GM18502 (cell line): ENCODE measurements at regions not wholly inside any gene's neighbourhood (a gene's known extent, or its start where the extent isn't known, plus 50 kb on each side); places are given as distances from the start of the nearest gene placed in this dataset.

ENCODE experiments used
- ATAC-seq: cut with Tn5 transposase; IDR thresholded peaks from one replicate; pipeline ENCODE4 v1.9.1; 2021; ENCODE audit warnings: mild to moderate bottlenecking; ENCODE audit not compliant: unreplicated experiment, poor library complexity

DNA sequence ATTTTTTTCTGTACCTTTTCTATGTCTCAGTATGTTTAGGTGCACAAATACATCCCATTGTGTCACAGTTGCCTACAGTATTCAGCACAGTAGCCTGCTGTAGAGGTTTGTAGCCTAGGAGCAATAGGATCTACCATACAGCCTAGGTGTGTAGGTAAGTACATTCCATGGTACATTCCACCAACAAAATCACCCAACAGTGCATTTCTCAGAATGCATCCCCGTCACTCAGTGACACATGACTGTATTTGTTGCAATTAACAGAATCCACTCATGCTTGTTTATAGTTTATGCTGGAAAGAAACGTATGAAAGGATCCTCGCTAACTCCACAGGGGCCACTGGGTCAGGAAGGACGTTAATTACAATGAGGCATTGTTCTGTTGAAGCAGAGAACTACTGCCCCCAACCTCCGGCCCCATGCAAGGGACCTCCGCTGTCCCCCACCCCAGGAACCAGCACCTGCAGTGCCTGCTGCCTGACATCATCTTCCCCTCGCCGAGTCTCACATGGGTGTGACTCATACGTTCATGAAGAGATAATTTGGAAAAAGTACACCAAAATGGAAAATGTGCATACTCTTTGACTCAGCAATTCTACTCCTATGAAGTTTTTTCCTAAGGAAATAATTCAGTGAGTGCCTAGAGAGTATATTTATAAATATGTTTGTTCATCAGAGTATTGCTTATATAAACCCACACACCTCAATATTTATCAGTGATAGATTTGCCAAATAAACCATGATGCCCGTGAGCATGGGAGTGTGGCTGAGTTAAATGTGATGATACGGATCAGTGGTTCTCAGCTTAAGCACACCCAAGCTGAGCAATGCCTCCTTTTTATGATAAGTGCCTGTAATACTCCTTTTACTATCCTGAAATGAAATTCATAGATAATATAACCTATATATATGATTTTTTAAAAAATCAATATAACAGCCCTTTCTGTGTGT is 156.4 kb upstream of the ECI2 start:
- no peak for ATAC-seq

DNA sequence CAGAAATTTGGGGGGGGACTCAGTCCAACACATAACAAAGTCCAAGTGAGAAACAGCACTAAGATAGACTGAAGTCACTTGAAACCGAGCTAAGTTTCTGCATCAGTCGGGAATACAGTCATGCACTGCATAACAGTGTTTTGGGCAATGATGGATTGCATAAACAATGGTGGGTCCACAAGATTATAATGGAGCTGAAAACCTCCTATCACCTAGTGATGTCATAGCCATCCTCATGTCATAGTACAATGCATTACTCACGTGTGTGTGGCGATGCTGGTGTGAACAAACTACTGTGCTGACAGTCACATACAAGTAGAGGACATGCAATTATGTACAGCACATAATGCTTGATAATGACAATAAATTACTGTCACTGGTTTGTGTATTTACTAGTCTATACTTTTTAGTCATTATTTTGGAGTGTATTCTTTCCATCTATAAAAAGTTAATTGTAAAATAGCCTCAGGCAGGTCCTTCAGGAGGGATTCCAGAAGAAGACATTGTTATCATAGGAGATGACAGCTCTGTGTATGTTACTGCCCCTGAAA is 154.5 kb upstream of the ECI2 start:
- no peak for ATAC-seq

DNA sequence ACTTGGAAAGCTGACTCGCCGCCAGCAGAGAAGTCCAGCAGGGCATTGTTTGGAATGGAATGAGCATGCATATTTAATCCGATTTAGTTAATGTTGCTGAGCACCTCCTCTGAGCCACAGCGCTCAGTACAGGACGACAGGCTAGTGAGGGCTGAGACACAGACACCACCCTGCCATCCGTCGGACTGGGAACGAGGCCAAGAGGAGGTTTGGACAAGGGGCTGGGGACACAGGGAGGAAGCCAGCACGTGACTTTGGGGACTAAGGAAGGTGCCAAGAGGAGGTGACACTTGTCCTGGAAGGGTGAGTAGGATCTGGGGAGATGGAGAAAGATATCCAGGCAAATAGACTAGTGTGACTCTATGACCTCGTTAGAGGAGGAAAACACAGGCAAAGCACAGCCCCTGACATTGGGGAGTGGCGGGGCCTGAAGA is 152.5 kb upstream of the ECI2 start:
- ATAC-seq, result no peak

DNA sequence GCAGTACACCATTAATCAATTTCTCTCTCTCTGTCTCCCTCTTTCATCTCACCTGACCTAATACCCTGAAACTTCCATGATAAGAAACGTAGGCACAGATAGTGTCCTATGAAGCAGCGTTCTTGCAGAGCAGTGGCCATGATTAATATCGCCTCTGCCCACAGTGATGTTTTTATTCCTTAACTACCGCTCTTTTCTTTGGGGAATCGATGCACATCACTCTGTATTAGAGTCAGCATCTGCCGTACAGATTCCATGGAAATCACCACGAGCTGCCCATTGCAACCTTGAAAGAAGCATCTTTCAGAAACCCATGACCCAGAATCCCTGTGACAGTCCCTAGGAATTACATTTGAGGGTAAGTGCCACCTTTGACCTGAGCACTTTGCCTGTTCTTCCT is 152.0 kb upstream of the ECI2 start:
- ATAC-seq, result no peak

DNA sequence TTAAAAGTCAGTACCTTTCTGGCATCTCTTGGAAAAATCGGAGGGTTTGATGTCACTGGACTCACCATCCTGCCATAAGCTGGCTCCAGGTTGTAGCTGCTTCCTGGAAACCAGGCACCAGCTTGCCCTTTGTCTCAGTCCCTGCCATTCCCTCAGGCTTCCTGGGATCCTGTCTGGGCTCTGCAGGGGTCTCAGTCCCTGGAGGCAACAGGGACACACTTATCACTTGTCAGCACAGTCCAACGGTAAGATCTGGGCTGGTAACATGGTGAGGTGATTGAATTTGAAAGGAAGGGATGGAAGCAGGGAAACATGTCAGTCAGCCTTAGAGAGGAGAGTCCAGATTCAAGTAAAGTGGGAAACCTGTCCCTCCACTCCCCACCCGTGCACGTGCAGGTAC is 147.6 kb upstream of the ECI2 start:
- ATAC-seq, result no peak

DNA sequence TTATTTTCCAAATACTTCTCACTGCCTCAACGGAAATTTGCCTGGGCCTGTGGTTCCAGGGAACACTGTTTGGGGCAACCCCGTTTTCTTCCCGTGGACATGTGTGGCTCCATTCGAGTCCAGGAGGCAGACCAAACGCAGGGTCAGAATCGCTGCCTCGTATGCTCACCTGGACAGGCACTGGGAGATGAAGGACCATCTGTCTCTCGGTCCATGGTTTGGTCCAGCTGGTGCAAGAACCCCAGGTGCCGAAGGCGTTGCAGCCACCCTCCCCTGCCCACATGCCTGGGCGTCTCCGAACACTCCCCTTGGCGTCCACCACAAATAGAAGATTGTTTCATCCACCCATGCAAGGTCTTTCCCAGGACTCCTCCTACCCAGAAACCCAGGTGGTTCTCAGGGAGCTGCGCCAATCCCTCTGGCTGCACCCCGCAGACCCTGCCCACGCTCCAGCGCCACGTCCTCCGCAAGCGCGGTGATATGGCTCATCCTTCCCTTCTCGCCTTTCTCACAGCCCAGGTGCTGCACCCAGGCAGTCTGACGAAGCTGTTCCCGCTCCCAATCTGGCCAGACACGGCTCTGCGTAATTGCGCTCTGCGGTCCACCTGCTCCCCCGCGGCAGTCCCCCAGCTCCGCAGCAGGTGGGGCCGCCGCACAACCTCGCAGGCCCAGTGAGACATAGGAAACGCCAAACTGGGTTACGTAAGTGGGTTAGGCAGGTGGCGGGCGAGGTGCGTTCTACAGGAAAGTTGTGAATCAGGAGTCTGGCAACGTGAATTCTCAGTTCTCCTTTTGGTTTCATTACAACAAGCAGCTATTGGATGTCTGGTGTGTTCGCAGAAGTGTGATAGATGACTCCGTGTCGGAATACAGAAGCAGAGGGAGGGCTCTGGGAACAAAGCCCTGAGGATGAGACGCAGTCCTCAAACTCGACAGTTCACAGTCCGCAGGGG is 146.2 kb upstream of the ECI2 start:
- peak; percentile 92 for ATAC-seq

DNA sequence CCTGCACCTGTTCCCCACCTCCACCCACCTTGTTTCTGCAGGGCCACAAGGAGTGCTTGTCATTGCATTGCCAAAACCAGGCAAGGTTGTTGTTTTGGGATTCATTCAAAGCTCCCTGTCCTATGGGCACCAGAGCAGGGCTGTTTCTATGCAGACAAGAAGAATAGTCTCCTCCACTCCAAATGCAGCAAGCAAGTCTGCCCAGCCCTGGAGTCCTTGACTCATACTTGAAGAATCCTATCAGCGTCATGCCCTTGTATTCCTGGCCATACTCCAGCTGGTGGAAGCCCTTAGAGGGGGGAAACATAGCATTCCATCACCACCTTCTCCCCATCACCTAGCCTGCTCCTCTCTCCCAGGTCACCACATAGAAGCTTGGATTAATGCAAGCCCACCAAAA is 145.3 kb upstream of the ECI2 start:
- ATAC-seq, result no peak

DNA sequence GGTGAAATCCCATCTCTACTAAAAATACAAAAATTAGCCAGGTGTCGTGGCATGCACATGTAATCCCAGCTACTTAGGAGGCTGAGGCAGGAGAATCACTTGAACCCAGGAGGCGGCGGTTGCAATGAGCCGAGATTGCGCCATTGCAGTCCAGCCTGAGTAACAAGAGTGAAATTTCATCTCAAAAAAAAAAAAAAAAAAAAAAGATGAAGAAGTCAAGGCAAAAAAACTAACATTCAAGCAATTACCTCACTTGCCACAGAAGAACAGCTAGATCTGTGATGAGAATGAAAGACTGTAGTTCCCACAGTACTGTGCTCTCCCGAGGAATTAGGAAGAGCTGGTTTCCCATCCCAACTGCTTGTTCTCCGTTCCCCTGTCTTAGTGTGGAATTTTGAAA is 144.7 kb upstream of the ECI2 start:
- ATAC-seq, result no peak

DNA sequence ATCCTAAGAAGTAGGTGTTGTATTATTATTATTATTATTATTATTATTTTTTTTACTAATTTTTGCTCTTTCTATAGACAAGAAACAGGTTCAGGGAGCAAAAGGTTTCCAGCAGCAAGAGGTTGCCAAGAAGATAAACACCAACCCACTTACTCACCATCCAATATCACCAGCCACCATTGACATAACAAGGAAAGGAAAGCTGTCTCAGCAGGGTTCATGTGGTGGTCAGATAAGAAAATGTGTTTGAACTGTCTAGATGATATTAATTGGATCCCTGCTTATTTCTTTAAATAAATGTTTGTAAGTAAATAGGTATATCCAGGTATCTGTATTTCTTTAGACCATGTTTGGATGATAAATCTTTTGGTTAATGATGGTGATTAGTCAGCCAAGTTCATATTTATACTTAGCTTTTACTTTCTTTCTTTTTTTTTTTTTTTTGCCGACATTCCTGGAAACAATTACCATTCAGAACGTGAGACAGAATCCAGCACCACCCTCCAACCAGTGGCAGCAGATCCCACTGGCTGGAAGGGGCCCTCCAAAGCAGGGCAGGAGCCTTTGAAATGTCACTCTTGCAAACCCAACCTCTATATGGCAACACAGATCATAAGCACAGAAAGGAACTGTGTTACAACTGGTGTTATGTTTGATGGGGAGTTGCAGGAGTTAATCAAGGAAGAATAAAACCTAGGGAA is 139.2 kb upstream of the ECI2 start:
- ATAC-seq, result no peak

DNA sequence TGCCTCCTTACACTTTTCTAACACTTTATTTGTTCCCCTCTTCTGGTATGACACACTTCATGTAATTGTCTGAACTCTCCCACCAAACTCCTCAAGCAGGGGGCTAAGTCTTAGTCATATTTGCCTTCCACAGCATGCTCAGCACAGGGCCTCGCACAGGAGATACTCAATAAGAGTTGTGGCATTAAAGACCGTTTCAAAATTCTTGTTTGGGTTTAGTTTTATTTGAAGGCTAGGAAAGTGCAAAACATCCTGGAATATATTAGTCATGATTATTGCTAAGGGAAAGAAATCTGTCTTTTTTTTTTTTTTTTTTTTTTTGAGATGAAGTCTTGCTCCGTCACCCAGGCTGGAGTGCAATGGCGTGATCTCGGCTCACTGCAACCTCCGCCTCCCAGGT is 137.6 kb upstream of the ECI2 start:
- no peak for ATAC-seq

DNA sequence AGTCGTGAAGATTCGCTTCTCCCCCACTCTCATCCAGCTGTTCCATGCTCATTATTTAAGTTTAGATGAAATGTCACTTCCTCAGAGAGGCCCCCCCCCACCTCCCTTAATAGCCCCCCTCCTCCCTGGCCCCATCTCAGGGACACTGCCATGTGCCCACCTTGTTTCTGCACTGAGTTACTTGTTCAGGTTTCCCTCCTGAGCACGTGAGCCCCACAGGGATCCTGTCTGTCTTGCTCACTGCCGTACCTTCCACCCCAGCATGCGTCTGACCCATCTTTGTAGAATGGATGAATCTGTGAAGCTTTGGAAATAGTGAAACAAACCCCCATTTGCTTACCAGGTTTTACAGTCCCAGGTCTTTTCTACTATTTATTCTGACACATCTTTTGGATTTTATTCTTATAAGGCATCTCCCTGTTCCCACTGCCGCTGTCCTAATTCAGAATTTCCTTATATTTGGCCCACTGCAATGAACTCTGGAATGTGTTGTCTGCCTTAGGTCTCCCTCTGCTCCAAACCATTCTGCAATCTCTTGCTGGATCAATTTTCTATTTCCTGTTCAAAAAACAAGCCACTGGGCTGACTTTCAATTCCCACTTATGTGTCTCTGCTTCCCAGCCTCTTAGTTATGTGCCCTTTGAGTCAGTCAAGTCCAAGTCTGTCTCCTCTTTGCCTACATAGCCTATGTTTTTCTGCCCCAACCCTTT is 136.5 kb upstream of the ECI2 start:
- ATAC-seq, result no peak

DNA sequence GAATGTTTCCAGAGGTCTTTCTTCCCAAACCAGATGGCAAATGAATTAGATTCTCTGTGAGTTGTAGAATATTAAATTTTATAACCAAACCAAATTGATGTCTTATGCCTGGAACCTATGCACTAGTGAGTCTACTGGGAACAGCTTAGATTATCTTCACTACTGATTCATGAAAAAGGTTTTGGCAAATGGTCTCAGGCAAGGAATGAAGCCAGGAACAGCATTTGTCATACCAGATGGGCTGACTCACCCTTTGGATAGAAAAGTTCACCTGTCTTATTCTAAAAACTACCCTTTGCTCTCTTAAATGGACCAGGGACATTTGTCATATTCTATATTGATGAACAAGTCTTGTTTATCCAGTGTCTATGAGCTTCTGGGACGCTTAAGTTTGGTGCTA is 135.4 kb upstream of the ECI2 start:
- ATAC-seq, result no peak

DNA sequence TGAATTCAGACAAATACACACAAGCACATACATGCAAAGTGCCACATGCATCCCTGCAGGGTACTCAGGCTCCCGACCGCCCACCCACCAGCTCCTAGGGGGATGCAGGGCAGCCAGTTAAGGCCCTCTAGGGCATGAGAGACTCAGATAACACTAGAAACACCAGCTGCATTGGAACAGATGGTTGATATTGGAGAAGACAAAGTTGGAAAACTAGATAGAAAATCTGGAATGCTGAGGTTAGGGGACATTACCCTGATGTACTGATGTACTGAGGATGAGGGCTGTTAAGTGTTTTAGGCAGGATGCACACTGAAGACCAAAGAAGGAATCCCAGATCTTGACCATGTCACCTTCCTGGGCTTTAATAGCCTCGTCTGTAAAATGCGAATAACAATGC is 134.6 kb upstream of the ECI2 start:
- no peak for ATAC-seq

DNA sequence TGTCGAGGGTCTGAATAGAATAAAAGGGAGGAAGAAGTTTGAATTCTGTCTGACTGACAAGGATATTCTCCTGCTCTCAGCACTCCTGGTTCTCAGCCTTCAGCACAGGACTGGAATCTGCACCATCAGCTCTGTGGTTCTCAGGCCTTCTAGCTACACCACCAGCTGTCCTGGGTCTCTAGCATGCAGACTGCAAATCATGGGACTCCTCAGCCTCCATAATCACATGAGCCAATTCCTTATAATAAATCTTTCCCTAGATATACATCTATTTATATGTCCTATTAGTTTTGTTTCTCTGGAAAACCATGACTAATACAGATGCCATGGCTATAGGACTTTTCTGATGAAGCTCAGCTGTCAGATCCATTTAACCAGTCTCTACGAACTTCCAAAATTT is 132.8 kb upstream of the ECI2 start:
- ATAC-seq, result no peak

DNA sequence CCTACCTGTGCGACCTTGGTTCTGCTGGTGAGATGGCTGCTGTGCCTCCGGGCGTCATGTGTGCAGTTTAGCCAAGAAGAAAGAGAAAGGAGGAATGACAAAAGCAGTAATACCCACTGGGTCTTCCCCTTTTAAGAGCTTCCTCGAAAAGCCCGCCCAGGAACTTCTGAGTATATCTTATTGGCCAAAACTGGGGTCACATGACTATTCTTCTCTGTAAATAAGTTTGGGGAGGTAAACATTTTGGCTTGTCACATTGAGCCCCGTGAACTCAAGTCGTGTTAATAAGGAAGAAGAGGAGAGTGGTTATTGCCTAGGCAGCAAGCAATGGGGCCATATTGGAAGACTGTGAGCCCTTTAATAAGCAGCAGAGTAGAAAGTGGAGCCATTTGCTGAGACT is 130.4 kb upstream of the ECI2 start:
- ATAC-seq, result no peak

DNA sequence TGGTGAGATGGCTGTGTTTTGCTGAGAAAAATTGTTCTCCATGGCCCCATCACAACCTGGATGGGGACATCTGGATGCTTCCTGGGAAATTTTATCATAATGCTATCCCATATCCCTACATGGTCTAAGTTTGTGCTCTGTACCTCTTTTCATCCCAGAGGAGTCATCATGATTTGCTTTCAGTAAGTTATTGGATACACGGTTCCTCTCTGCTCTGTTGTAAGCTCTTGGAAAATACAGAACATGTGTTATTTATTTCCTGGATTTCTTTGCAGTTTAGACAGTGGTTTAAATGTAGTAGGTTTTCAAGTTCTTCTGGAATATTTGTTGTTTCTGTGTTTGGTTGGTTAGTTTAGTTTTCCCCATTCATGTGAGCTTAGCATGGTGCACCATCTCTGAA is 129.2 kb upstream of the ECI2 start:
- ATAC-seq, result no peak

DNA sequence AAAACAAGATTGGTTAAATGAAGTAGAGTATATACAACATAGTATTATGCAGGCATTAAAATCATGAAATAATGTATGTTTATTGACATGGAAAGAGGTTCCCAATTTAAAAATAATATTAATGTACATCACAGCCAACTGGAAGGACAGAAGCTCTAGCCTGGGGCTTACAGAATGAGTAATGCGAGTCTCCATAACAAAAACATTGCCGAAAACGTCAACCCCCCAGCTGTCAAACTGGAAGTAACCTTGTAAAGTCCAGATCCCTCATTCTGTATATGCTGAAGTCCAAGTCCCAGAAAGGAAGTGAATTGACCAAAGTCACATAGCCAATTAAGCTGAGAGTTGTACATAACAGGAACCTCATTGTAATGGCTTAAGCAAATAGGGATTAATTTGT is 128.7 kb upstream of the ECI2 start:
- ATAC-seq, result no peak

DNA sequence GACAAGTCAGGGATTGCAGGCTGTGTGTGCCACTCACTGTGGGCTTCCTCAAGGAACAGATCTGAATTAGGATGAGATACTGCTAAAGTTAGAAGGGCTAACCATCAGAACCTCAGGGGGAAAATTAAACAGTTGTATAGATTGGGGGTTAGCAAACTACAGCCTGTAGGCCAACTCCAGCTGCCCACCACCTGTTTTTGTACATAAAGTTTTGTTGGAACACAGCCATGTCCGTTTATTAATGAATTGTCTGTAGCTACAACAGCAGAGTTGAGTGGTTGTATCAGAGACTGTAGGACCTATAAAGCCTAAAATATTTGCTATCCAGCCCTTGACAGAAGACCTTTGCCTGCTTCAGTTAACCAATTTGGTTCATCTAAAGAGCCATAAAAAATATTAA is 127.2 kb upstream of the ECI2 start:
- no peak for ATAC-seq

DNA sequence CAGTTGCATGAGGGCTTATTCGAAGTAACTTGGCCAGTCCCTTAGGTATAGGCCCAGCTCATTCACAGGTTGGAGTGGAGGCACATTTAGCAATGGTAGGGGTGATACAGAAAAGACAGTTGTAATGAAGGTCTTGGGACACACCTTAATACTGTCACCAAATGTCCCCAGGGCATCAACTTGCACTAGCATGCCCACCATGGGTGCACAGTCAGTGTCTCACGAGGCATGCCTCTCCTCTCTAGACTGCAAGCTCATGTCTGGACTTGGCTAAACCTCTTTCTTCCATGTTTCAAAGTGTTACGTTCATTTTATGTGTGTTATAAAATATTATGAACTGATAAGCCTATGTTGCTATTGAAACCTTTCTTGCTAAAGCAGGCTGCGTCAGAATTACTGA is 124.0 kb upstream of the ECI2 start:
- ATAC-seq, result no peak

DNA sequence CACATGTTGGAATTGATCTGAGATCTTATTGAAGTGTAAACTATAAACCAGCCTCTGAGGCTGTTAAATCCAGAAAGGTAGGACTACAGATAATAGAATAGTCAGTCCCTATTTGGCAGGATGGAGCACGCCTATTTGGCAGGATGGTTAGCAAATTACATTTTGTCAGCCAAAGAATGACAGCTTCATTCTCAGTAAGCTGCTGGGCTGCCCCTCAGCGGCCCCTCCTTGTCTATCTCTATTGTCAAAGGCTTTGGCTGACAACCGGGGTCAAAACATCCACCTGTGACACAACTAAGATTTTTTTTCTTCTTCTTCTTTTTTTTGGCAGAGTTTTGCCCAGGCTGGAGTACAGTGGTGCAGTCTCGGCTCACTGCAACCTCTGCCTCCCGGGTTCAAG is 123.4 kb upstream of the ECI2 start:
- no peak for ATAC-seq
